Right renal cortex interstitium (tissue), 3 donors: ENCODE measurements at regions not wholly inside any gene's neighbourhood (a gene's known extent, or its start where the extent isn't known, plus 50 kb on each side); places are given as distances from the start of the nearest gene placed in this dataset.

Experiments
- DNase-seq, 3 donors: peaks; one replicate each; pipeline ENCODE4 v3.0.0-alpha.2; 2013; ENCODE audit warnings: low read depth in 3 of 3, low spot score in 2 of 3

DNA sequence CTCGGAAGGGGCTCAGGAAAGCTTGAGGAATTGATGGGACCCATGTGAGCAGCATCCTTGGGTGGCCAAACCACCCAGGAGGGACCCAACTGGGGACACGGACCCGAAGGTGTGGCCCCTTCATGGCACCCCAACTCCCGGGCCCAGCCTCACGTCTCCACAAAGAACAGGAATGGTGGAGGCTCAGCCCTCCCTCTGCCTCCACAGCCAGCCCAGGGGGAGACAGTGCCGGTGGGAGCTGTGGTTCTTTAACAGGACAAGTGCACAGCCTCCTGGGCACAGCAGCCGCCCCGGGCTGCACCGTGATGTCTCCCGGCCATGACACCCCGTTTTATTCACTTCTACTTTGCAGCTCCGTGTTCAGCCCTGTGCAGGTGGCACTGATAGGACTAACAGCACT is 587.2 kb downstream of the BRD1 start:
- DNase-seq, result no peak

GRCh38 chr22:49240016-49240380 is 587.7 kb downstream of the BRD1 start:
- DNase-seq, result no peak

- DNase-seq, result no peak
Observed at GRCh38 chr22:49239264-49240015, 588.2 kb downstream of the BRD1 start.

- no peak for DNase-seq
Observed at GRCh38 chr22:49238181-49239141, 589.2 kb downstream of the BRD1 start.

- DNase-seq, result no peak
Observed at GRCh38 chr22:49237703-49238102, 590.0 kb downstream of the BRD1 start.

GRCh38 chr22:49237279-49237678 is 590.4 kb downstream of the BRD1 start:
- DNase-seq, result no peak

DNA sequence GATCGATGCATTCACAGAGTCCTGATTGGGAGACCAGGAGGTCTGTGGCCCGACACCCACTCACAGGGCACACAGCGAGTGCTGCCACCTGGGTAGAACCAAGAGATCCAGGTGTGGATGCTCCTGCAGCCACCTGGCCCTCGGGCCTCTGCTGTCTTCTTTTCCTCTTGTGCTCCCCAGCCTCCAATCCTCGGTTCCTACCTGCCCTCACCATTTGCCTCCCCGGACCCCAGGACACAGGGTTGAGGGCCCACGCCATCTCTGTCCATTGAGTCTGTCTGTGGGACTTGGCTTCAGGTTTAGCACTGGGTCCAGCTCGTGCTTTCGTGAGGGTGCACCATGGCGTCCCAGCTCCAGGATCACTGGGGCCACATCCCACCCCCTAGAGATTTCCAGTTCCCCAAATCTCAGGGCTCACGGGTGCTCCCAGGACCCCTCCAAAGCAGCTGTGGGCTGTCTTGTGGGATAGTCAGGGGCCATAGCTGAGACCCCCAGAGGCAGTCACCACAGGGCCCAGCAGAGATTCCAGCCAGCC is 591.1 kb downstream of the BRD1 start:
- DNase-seq, result no peak

DNA sequence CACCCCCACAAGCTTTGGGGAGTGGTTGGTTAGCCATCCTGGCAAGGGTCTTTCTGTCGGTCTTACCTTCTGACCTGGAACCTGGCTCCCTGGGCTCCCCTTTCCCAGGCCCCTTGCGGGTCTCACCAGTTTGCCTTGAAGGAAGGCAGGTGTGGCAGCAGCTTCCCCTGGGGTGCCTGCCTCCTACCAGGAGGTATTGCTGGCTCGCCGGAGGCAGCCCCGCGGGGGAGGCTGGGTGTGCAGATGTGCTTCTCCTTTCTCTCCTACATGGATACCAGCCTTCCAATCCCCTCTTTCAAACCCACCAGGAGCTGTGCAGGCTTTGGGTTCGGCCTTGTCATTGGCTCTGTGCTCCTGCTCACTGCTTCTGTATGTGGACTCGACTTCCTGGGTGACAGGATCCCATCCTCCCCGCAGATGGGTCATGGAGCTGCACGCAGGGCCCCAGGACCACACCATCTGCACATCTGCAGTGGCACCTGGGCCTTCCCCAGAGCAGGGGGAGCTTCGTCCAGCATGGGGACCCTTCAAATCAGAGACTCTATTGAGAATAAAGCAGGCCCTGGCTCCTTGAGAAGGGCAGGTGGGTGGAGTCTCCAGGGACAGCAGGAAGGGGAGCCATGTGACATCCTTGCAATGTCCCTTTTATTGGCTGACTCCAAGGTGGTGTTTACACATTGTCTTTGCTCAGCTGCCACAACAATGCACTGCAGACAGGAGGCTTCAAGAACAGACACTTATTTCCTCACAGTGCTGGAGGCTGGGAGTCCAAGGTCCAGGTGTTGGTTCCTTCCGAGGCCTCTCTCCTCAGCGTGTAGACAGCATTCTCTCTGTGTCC is 592.0 kb downstream of the BRD1 start:
- DNase-seq, result no peak

GRCh38 chr22:49234459-49234858 is 593.2 kb downstream of the BRD1 start:
- no peak for DNase-seq

GRCh38 chr22:49233507-49234100 is 594.1 kb downstream of the BRD1 start:
- no peak for DNase-seq

GRCh38 chr22:49232319-49233067 is 595.2 kb downstream of the BRD1 start:
- DNase-seq, result no peak

DNA sequence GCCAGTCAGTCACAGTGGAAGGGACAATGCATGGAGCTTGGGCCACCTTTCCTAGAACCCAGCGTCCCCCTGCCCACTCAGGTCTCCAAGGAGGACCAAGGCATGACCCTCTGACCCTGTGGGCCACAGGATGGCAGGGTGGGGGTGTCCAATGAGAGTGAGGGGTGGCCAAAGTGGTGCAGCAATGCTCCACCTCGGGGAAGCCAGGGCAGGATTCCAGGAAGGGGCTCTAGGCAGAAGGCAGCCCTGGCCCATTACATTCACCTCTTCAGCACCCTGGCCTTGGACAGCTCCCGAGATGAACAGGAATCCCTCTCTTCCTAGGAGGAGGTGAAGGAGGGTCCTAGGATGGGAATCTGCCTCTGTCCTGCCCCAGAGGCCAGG is 597.5 kb downstream of the BRD1 start:
- DNase-seq, result peak; percentile 2 to 32 (median 15)

DNA sequence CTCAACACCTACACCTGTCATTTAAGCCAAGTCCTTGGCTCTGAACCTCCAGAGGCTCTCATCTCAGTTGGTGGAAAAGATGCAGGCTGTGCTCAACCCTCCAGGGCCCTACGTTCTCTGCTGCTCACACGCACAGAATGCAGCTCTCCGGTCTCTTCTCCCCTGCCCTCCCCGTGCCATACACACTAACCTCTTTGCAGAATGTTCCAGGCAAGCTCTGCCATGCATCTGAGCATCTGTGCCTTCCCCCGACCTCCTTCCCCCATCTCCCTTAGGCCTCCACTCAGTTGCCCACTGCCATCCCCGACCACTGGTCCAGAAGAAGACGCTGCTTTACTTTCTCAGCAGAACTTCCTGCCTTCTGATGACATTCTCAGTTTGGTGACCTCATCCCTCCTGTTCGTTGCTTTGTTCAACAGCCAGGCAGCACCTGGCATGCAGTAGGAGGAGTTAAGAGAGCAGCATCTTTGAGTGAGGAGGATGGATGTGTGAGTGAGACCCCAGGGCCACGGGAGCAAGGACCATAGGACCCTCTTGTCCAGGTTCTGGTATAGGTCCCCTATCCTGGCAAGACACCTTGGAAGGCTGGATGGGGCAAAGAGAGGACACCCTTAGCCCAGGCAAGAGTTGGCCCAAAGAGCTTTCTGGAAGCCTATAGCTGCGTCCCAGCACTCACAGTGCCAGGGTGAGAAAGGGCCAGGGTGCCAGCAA is 598.0 kb downstream of the BRD1 start:
- DNase-seq, result no peak

GRCh38 chr22:49228431-49229037 is 599.1 kb downstream of the BRD1 start:
- no peak for DNase-seq

GRCh38 chr22:49227670-49228069 is 600.0 kb downstream of the BRD1 start:
- DNase-seq, result no peak

GRCh38 chr22:49226096-49226495 is 601.6 kb downstream of the BRD1 start:
- DNase-seq, result no peak

GRCh38 chr22:49224243-49224642 is 603.4 kb downstream of the BRD1 start:
- no peak for DNase-seq

GRCh38 chr22:49218142-49218541 is 609.5 kb downstream of the BRD1 start:
- DNase-seq, result no peak

GRCh38 chr22:49216579-49216978 is 611.1 kb downstream of the BRD1 start:
- no peak for DNase-seq
